Smooth muscle cell (in vitro differentiated cells): ENCODE measurements at regions not wholly inside any gene's neighbourhood (a gene's known extent, or its start where the extent isn't known, plus 50 kb on each side); places are given as distances from the start of the nearest gene placed in this dataset.

Experiments used
- DNase-seq: peaks from one replicate; lab custom pipeline; 2025; ENCODE audit not compliant: unreplicated experiment; lab: John Stamatoyannopoulos, UW
- H2AFZ ChIP-seq: fragments of 200-600 bp; sonication (generic); 2 replicates; pipeline ENCODE4 v1.6.0; 2016; ENCODE audit warnings: antibody characterized with exemption, low read depth, mild to moderate bottlenecking
- H3F3A ChIP-seq: fragments of 200-600 bp; sonication (generic); 2 replicates; pipeline ENCODE4 v1.6.0; 2017; ENCODE audit warnings: antibody characterized with exemption, low read depth
- H3K27ac ChIP-seq: fragments of 200-600 bp; sonication (generic); 2 replicates; pipeline ENCODE4 v1.5.1; 2016; ENCODE audit warnings: low read depth, mild to moderate bottlenecking
- H3K27me3 ChIP-seq: fragments of 200-600 bp; sonication (generic); 2 replicates; pipeline ENCODE4 v1.6.1; 2016; ENCODE audit warnings: low read depth, mild to moderate bottlenecking
- H3K36me3 ChIP-seq: fragments of 200-600 bp; sonication (generic); 2 replicates; pipeline ENCODE4 v1.5.1; 2016; ENCODE audit warnings: low read depth
- H3K4me1 ChIP-seq: fragments of 200-600 bp; sonication (generic); 2 replicates; pipeline ENCODE4 v1.5.1; 2016; ENCODE audit warnings: low read depth
- H3K4me2 ChIP-seq: fragments of 200-600 bp; sonication (generic); 2 replicates; pipeline ENCODE4 v1.6.0; 2016; ENCODE audit warnings: mild to moderate bottlenecking
- H3K4me3 ChIP-seq: fragments of 200-600 bp; sonication (generic); 2 replicates; pipeline ENCODE4 v1.5.1; 2016; ENCODE audit warnings: mild to moderate bottlenecking
- H3K79me2 ChIP-seq: fragments of 200-600 bp; sonication (generic); 2 replicates; pipeline ENCODE4 v1.6.0; 2016; ENCODE audit warnings: low read depth, mild to moderate bottlenecking
- H3K9ac ChIP-seq: fragments of 200-600 bp; sonication (generic); 2 replicates; pipeline ENCODE4 v1.6.0; 2016; ENCODE audit warnings: low read depth
- H3K9me3 ChIP-seq: fragments of 200-600 bp; sonication (generic); replicated peaks from 2 replicates; pipeline ENCODE4 v1.5.1; 2016; ENCODE audit warnings: low read depth
- H4K20me1 ChIP-seq: fragments of 200-600 bp; sonication (generic); 2 replicates; pipeline ENCODE4 v1.6.0; 2016; ENCODE audit warnings: low read depth
- CTCF ChIP-seq: fragments of 200-600 bp; sonication (generic); IDR thresholded peaks from 2 replicates; pipeline ENCODE4 v1.5.1; 2017; ENCODE audit warnings: borderline replicate concordance, mild to moderate bottlenecking, antibody characterized with exemption; ENCODE audit not compliant: insufficient read depth, poor library complexity, severe bottlenecking
- WGBS: methylation state at CpG from one replicate; pipeline ENCODE4 v1.1.7; 2016; ENCODE audit warnings: low lambda C conversion rate; 5-methylcytosine and 5-hydroxymethylcytosine counted together

- peak overlapping the region; percentile 17 for H2AFZ ChIP-seq
- peaks cover 26% of the 10 kb centered on the region for H3K4me1 ChIP-seq
- H3K4me3 ChIP-seq, result peak overlapping the region; percentile 13
- TF ChIP-seq CTCF, result no peak
- WGBS, result 10% methylated on average over 27 of the region's 27 CpGs
- peak overlapping the region; percentile 73 for H3K4me2 ChIP-seq
- H3K9ac ChIP-seq, result no peak overlapping the region
- no peaks in the 10 kb centered on the region for H3K36me3 ChIP-seq
- H3K27me3 ChIP-seq, result no peaks in the 10 kb centered on the region
- no peaks in the 10 kb centered on the region for H3K9me3 ChIP-seq
- DNase-seq, result no peak
- H3K27ac ChIP-seq, result no peak overlapping the region
- no peaks in the 10 kb centered on the region for H3K79me2 ChIP-seq
- H3F3A ChIP-seq, result peaks cover 9% of the 10 kb centered on the region
- H4K20me1 ChIP-seq, result no peaks in the 10 kb centered on the region
Observed at GRCh38 chr4:4762909-4763821, 96.3 kb upstream of the MSX1 start.

- DNase-seq, result no peak
- no peak overlapping the region for H3K4me2 ChIP-seq
Observed at GRCh38 chr4:4762300-4762699, 97.2 kb upstream of the MSX1 start.

GRCh38 chr4:4761128-4761982 lies 98.1 kb upstream of the MSX1 start:
- Histone ChIP-seq H3K79me2 (no peaks in the 10 kb centered on the region), H3K9me3 (no peaks in the 10 kb centered on the region), H3K27ac (no peak overlapping the region), H3K4me3 (no peak overlapping the region), H3K4me1 (peaks cover 26% of the 10 kb centered on the region), H3K36me3 (no peaks in the 10 kb centered on the region), H3K4me2 (peak overlapping the region; percentile 38), H3F3A (peaks cover 9% of the 10 kb centered on the region), H4K20me1 (no peaks in the 10 kb centered on the region), H3K9ac (no peak overlapping the region), H3K27me3 (no peaks in the 10 kb centered on the region), H2AFZ (no peak overlapping the region)
- 24% methylated on average over 20 of the region's 20 CpGs for WGBS
- TF ChIP-seq CTCF, result peak; percentile 31
- no peak for DNase-seq

More at GRCh38 chr4:4762300-4762699, 97.2 kb upstream of the MSX1 start:
- Histone ChIP-seq H3K9me3 (no peaks in the 10 kb centered on the region), H3K4me3 (no peak overlapping the region), H3K27me3 (no peaks in the 10 kb centered on the region), H3K79me2 (no peaks in the 10 kb centered on the region), H3F3A (peaks cover 9% of the 10 kb centered on the region), H3K27ac (no peak overlapping the region), H4K20me1 (no peaks in the 10 kb centered on the region), H3K9ac (no peak overlapping the region), H3K4me1 (peaks cover 26% of the 10 kb centered on the region), H2AFZ (no peak overlapping the region), H3K36me3 (no peaks in the 10 kb centered on the region)
- TF ChIP-seq CTCF, result no peak
- WGBS, result 69% methylated on average over 9 of the region's 9 CpGs
